Ovary (tissue), 3 donors: ENCODE measurements at regions not wholly inside any gene's neighbourhood (a gene's known extent, or its start where the extent isn't known, plus 50 kb on each side); places are given as distances from the start of the nearest gene placed in this dataset.

ENCODE experiments used
- EP300 ChIP-seq: sonication (generic); formaldehyde crosslinking; IDR thresholded peaks from one replicate; pipeline ENCODE4 v1.6.1; 2017; ENCODE audit warnings: antibody characterized with exemption
- TF ChIP-seq, protein P1 (sequence below), 3 donors: fragments of 450-650 bp in 2 of 3; fragments of 200-600 bp in 1 of 3; IDR thresholded peaks; one replicate each; pipeline versions ENCODE4 v1.5.1 to v1.8.0; 2016 to 2022; ENCODE audit warnings: antibody characterized with exemption in 3 of 3, mild to moderate bottlenecking in 1 of 3
- donor health status: DM: no; HTN: no; CAD: no.

DNA sequence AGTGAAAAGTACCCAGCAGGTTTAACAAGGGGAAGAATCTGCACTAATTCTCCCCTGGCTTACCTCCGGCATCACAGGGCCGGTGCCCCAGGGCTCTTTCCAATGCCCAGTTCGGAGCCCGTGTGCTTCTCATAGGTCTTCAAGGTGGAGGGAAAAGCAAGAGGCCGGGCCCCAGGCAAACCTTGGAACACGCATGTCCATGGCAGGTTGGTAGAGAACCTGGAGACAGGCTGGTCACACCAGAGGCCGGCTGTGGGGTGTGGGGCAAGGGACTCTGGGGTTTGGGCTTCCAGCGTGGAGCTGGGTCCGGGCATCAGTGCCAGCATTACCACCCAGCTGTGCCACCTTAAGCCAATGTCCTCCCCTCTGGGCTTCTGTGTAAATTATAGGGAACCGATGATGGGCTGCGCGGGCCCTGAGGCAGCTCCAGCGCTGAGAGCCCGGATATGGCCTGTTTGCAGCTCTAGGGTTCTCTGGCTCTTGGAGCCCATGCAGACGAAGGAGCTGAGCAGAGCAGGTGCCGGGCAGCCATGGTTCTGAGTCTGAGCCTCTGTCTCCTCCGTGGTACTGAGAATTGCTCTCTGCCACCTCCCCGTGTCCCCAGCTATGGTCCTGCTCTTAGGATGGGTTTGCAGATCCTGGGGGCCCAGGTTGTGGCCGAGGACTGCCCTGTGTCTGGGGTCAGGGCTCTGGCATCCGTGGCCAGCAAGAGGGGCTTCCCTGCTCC is 197.0 kb upstream of the C14orf180 start:
- TF ChIP-seq EP300: no peak
- TF ChIP-seq, protein P1, sequence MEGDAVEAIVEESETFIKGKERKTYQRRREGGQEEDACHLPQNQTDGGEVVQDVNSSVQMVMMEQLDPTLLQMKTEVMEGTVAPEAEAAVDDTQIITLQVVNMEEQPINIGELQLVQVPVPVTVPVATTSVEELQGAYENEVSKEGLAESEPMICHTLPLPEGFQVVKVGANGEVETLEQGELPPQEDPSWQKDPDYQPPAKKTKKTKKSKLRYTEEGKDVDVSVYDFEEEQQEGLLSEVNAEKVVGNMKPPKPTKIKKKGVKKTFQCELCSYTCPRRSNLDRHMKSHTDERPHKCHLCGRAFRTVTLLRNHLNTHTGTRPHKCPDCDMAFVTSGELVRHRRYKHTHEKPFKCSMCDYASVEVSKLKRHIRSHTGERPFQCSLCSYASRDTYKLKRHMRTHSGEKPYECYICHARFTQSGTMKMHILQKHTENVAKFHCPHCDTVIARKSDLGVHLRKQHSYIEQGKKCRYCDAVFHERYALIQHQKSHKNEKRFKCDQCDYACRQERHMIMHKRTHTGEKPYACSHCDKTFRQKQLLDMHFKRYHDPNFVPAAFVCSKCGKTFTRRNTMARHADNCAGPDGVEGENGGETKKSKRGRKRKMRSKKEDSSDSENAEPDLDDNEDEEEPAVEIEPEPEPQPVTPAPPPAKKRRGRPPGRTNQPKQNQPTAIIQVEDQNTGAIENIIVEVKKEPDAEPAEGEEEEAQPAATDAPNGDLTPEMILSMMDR (IDR thresholded peaks at IDR 0.05): no peak
